HepG2 (cell line): ENCODE measurements at regions not wholly inside any gene's neighbourhood (a gene's known extent, or its start where the extent isn't known, plus 50 kb on each side); places are given as distances from the start of the nearest gene placed in this dataset.

ENCODE experiments used
- CAMTA2 ChIP-seq: sonication (generic); formaldehyde crosslinking; IDR thresholded peaks from 2 replicates; pipeline ENCODE4 v1.4.0; 2020; ENCODE audit warnings: mild to moderate bottlenecking, missing genetic modification reagents, borderline replicate concordance
- FOXO1 ChIP-seq: sonication (generic); formaldehyde crosslinking; IDR thresholded peaks from 2 replicates; pipeline ENCODE4 v1.4.0; 2020; ENCODE audit warnings: missing genetic modification reagents
- ZNF354B ChIP-seq: sonication (generic); formaldehyde crosslinking; IDR thresholded peaks from 2 replicates; pipeline ENCODE4 v1.8.0; 2022; ENCODE audit warnings: mild to moderate bottlenecking, missing genetic modification reagents
- TF ChIP-seq, protein P1 (sequence below): sonication (generic); formaldehyde crosslinking; IDR thresholded peaks from 2 replicates; pipeline ENCODE4 v1.5.0; 2020; ENCODE audit warnings: mild to moderate bottlenecking, missing genetic modification reagents
- TF ChIP-seq, protein P2 (sequence below): sonication (generic); formaldehyde crosslinking; IDR thresholded peaks from 2 replicates; pipeline ENCODE4 v1.4.0; 2020; ENCODE audit warnings: mild to moderate bottlenecking, missing genetic modification reagents
- TF ChIP-seq, protein P3 (sequence below): sonication (generic); formaldehyde crosslinking; IDR thresholded peaks from 2 replicates; pipeline ENCODE4 v1.4.0; 2020; ENCODE audit warnings: missing genetic modification reagents

DNA sequence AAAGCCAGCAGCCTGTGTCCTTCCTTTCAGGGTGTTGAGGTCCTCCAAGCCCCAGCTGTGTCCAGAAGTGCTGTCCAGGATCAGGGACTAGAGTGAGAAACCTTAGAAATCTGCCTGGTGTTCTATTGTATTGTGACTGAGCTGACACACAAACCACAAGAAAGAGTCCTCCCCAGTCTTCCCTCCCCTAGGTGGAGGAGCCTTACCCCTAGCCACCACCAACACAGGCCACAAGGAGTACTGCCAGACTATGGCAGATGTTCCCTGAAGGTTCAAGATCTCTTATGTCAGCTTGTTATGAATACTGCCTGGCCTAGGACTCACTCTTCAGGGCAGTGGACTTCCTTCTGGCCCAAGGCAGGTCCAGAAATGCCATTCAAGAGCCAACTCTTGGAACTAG, 514.1 kb upstream of the PITX2 start (continued):
- TF ChIP-seq CAMTA2 (CRISPR knock-in tag) = no peak
- TF ChIP-seq ZNF354B = no peak
- TF ChIP-seq FOXO1 = no peak
- TF ChIP-seq, protein P1, sequence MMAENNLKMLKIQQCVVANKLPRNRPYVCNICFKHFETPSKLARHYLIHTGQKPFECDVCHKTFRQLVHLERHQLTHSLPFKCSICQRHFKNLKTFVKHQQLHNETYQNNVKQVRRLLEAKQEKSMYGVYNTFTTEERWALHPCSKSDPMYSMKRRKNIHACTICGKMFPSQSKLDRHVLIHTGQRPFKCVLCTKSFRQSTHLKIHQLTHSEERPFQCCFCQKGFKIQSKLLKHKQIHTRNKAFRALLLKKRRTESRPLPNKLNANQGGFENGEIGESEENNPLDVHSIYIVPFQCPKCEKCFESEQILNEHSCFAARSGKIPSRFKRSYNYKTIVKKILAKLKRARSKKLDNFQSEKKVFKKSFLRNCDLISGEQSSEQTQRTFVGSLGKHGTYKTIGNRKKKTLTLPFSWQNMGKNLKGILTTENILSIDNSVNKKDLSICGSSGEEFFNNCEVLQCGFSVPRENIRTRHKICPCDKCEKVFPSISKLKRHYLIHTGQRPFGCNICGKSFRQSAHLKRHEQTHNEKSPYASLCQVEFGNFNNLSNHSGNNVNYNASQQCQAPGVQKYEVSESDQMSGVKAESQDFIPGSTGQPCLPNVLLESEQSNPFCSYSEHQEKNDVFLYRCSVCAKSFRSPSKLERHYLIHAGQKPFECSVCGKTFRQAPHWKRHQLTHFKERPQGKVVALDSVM (CRISPR knock-in tag) = no peak
- TF ChIP-seq, protein P2, sequence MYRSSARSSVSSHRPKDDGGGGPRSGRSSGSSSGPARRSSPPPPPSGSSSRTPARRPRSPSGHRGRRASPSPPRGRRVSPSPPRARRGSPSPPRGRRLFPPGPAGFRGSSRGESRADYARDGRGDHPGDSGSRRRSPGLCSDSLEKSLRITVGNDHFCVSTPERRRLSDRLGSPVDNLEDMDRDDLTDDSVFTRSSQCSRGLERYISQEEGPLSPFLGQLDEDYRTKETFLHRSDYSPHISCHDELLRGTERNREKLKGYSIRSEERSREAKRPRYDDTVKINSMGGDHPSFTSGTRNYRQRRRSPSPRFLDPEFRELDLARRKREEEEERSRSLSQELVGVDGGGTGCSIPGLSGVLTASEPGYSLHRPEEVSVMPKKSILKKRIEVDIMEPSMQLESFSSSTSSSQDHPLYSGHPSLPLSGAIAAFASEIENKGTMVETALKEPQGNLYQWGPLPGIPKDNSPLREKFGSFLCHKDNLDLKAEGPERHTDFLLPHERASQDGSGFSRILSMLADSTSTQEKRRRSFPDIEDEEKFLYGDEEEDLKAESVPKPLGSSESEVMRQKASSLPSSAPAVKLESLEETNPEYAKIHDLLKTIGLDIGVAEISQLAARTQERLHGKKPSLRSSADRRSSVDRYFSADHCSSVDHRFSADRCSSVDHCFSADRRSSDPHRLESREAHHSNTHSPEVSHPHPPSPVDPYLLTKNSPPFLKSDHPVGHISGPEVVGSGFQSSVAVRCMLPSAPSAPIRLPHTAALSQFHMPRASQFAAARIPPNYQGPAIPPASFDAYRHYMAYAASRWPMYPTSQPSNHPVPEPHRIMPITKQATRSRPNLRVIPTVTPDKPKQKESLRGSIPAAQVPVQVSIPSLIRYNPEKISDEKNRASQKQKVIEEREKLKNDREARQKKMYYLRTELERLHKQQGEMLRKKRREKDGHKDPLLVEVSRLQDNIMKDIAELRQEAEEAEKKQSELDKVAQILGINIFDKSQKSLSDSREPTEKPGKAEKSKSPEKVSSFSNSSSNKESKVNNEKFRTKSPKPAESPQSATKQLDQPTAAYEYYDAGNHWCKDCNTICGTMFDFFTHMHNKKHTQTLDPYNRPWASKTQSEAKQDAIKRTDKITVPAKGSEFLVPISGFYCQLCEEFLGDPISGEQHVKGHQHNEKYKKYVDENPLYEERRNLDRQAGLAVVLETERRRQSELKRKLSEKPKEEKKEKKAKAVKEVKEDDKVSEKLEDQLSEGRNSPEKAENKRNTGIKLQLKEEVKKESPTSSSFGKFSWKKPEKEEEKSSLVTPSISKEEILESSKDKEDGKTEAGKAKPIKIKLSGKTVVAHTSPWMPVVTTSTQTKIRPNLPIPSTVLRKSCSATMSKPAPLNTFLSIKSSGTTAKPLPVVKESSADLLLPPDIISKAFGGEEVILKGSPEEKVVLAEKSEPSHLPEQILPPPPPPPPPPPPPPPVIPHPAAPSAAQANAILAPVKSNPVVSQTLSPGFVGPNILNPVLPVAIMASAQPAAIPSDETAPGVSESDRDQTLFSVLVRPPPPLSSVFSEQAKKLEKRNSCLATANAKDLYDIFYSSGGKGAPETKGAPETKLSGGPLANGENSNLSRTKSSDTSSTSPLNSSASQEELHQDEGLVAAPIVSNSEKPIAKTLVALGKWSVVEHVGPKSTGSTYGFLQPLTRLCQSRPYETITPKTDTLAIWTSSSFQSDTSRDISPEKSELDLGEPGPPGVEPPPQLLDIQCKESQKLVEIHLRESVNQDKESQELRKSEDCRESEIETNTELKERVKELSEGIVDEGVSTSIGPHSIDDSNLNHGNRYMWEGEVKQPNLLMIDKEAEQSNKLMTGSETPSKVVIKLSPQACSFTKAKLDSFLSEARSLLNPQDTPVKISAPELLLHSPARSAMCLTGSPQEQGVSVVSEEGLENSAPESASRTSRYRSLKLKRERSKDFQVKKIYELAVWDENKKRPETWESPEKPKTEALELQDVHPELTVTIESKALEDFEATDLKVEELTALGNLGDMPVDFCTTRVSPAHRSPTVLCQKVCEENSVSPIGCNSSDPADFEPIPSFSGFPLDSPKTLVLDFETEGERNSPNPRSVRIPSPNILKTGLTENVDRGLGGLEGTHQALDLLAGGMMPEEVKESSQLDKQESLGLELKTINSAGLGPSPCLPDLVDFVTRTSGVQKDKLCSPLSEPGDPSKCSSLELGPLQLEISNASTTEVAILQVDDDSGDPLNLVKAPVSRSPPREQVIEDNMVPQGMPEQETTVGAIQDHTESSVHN (CRISPR knock-in tag) = no peak
- TF ChIP-seq, protein P3, sequence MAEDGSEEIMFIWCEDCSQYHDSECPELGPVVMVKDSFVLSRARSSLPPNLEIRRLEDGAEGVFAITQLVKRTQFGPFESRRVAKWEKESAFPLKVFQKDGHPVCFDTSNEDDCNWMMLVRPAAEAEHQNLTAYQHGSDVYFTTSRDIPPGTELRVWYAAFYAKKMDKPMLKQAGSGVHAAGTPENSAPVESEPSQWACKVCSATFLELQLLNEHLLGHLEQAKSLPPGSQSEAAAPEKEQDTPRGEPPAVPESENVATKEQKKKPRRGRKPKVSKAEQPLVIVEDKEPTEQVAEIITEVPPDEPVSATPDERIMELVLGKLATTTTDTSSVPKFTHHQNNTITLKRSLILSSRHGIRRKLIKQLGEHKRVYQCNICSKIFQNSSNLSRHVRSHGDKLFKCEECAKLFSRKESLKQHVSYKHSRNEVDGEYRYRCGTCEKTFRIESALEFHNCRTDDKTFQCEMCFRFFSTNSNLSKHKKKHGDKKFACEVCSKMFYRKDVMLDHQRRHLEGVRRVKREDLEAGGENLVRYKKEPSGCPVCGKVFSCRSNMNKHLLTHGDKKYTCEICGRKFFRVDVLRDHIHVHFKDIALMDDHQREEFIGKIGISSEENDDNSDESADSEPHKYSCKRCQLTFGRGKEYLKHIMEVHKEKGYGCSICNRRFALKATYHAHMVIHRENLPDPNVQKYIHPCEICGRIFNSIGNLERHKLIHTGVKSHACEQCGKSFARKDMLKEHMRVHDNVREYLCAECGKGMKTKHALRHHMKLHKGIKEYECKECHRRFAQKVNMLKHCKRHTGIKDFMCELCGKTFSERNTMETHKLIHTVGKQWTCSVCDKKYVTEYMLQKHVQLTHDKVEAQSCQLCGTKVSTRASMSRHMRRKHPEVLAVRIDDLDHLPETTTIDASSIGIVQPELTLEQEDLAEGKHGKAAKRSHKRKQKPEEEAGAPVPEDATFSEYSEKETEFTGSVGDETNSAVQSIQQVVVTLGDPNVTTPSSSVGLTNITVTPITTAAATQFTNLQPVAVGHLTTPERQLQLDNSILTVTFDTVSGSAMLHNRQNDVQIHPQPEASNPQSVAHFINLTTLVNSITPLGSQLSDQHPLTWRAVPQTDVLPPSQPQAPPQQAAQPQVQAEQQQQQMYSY (CRISPR knock-in tag) = no peak
